ENCODE measurements at regions not wholly inside any gene's neighbourhood (a gene's known extent, or its start where the extent isn't known, plus 50 kb on each side); places are given as distances from the start of the nearest gene placed in this dataset.

- DNase-seq, result no peak
Observed at GRCh38 chr16:85188822-85189672, 76.8 kb upstream of the CIBAR2 start.

- no peak for DNase-seq
Observed at GRCh38 chr16:85190572-85190971, 78.3 kb upstream of the CIBAR2 start.

- DNase-seq, result no peak
Observed at GRCh38 chr16:85191341-85191965, 79.2 kb upstream of the CIBAR2 start.

- DNase-seq, result no peak
Observed at GRCh38 chr16:85192238-85193114, 80.2 kb upstream of the CIBAR2 start.

GRCh38 chr16:85193115-85193493 is 80.8 kb upstream of the CIBAR2 start:
- no peak for DNase-seq

GRCh38 chr16:85193876-85194275 is 81.6 kb upstream of the CIBAR2 start:
- no peak for DNase-seq

- DNase-seq, result no peak
Observed at GRCh38 chr16:85194307-85195270, 82.3 kb upstream of the CIBAR2 start.

- DNase-seq, result no peak
Observed at GRCh38 chr16:85195271-85195647, 83.0 kb upstream of the CIBAR2 start.

- no peak for DNase-seq
Observed at GRCh38 chr16:85195900-85196772, 83.9 kb upstream of the CIBAR2 start.

- DNase-seq, result no peak
Observed at GRCh38 chr16:85196976-85197375, 84.7 kb upstream of the CIBAR2 start.

- DNase-seq, result no peak
Observed at GRCh38 chr16:85197611-85198566, 85.6 kb upstream of the CIBAR2 start.

- no peak for DNase-seq
Observed at GRCh38 chr16:85199069-85199725, 86.9 kb upstream of the CIBAR2 start.

- no peak for DNase-seq
Observed at GRCh38 chr16:85199880-85200279, 87.6 kb upstream of the CIBAR2 start.

GRCh38 chr16:85200471-85201278 is 88.4 kb upstream of the CIBAR2 start:
- no peak for DNase-seq

GRCh38 chr16:85201574-85201973 is 89.3 kb upstream of the CIBAR2 start:
- no peak for DNase-seq

GRCh38 chr16:85202051-85202601 is 89.9 kb upstream of the CIBAR2 start:
- DNase-seq, result no peak

GRCh38 chr16:85202631-85203461 is 90.6 kb upstream of the CIBAR2 start:
- no peak for DNase-seq

Measured in activated CD4-positive, CD25-positive, alpha-beta regulatory T cell treated with anti-CD3 and anti-CD28 coated beads, Interleukin-2, amount 50 U/mL, for 72 hours (primary cell).